ENCODE measurements at regions not wholly inside any gene's neighbourhood (a gene's known extent, or its start where the extent isn't known, plus 50 kb on each side); places are given as distances from the start of the nearest gene placed in this dataset.

DNA sequence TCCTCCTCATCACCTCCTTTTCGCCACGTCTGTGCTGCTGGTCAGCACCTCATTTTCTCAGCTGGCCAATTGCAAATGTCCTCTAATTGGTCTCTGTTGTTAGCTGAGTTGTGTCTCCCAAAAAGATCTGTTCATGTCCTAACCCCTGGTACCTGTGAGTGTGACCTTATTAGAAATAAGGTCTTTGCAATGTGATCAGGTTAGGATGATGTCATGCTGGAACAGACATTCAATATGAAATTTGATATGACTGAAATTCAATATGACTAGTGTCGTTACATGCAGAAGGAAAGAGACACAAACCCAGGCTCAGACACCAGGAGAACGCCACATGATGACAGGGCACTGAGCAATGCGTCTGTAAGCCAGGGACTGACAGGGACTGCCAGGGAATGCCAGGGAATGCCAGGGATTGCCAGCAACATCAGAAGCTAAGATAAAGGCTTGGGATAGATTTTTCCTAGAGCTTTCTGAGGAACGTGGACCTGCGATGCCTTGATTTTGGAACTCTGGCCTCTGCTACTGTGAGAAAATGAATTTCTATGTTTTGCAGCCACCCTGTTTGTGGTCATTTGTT, 77.5 kb upstream of the CXCL12 start:
- TF ChIP-seq CTCF (IDR thresholded peaks at IDR 0.05; ENCODE audit: low read depth, low read length, poor library complexity, severe bottlenecking) (no peak), EZH2phosphoT487 (IDR thresholded peaks at IDR 0.05; ENCODE audit: borderline replicate concordance, low read length) (no peak)

All from DOHH2 (cell line).